ENCODE measurements at regions not wholly inside any gene's neighbourhood (a gene's known extent, or its start where the extent isn't known, plus 50 kb on each side); places are given as distances from the start of the nearest gene placed in this dataset.

- no peak for TF ChIP-seq CTCF (IDR thresholded peaks at IDR 0.05; ENCODE audit: borderline replicate concordance, insufficient read depth, low read depth, low read length)
- no peak overlapping the region for H3K4me3 ChIP-seq (ENCODE audit: low read depth, low read length)
These were observed 175.6 kb downstream of the HSD17B3 start for GRCh38 chr9:96126321-96126881.

- no peak overlapping the region for H3K4me3 ChIP-seq (ENCODE audit: low read depth, low read length)
- no peak for TF ChIP-seq CTCF (IDR thresholded peaks at IDR 0.05; ENCODE audit: borderline replicate concordance, insufficient read depth, low read depth, low read length)
These were observed 176.4 kb downstream of the HSD17B3 start for GRCh38 chr9:96125624-96126023.

- no peak overlapping the region for H3K4me3 ChIP-seq (ENCODE audit: low read depth, low read length)
- no peak for TF ChIP-seq CTCF (IDR thresholded peaks at IDR 0.05; ENCODE audit: borderline replicate concordance, insufficient read depth, low read depth, low read length)
These were observed 179.2 kb downstream of the HSD17B3 start for GRCh38 chr9:96122751-96123150.

GRCh38 chr9:96122282-96122681, 179.7 kb downstream of the HSD17B3 start:
- TF ChIP-seq CTCF (IDR thresholded peaks at IDR 0.05; ENCODE audit: borderline replicate concordance, insufficient read depth, low read depth, low read length): no peak
- H3K4me3 ChIP-seq (ENCODE audit: low read depth, low read length): no peak overlapping the region

GRCh38 chr9:96121136-96121535, 180.8 kb downstream of the HSD17B3 start:
- no peak for TF ChIP-seq CTCF (IDR thresholded peaks at IDR 0.05; ENCODE audit: borderline replicate concordance, insufficient read depth, low read depth, low read length)
- no peak overlapping the region for H3K4me3 ChIP-seq (ENCODE audit: low read depth, low read length)

GRCh38 chr9:96117398-96118080, 184.4 kb downstream of the HSD17B3 start:
- H3K4me3 ChIP-seq (ENCODE audit: low read depth, low read length): no peak overlapping the region
- no peak for TF ChIP-seq CTCF (IDR thresholded peaks at IDR 0.05; ENCODE audit: borderline replicate concordance, insufficient read depth, low read depth, low read length)

All from GM12875 (cell line).